HepG2 (cell line): ENCODE measurements at regions not wholly inside any gene's neighbourhood (a gene's known extent, or its start where the extent isn't known, plus 50 kb on each side); places are given as distances from the start of the nearest gene placed in this dataset.

Source experiments
- DPF2 ChIP-seq: sonication (generic); formaldehyde crosslinking; IDR thresholded peaks from 2 replicates; pipeline ENCODE4 v1.4.0; 2020; ENCODE audit warnings: mild to moderate bottlenecking, low read depth, missing genetic modification reagents, borderline replicate concordance
- ZNF235 ChIP-seq: sonication (generic); formaldehyde crosslinking; IDR thresholded peaks from 2 replicates; pipeline ENCODE4 v1.8.1; 2023; ENCODE audit warnings: mild to moderate bottlenecking, missing genetic modification reagents, borderline replicate concordance
- ZNF572 ChIP-seq: sonication (generic); formaldehyde crosslinking; IDR thresholded peaks from 2 replicates; pipeline ENCODE4 v1.5.1; 2020; ENCODE audit warnings: mild to moderate bottlenecking, missing genetic modification reagents
- ZNF652 ChIP-seq: IDR thresholded peaks from 2 replicates; pipeline ENCODE4 v1.6.1; 2016; ENCODE audit warnings: low read depth, borderline replicate concordance
- TF ChIP-seq, protein P1 (sequence below): sonication (generic); IDR thresholded peaks from 2 replicates; pipeline ENCODE4 v1.6.1; 2016; ENCODE audit warnings: low read depth, borderline replicate concordance

- TF ChIP-seq ZNF572 (CRISPR knock-in tag) (no peak), DPF2 (no peak), ZNF235 (CRISPR knock-in tag) (no peak), ZNF652 (CRISPR knock-in tag) (no peak)
- TF ChIP-seq, protein P1, sequence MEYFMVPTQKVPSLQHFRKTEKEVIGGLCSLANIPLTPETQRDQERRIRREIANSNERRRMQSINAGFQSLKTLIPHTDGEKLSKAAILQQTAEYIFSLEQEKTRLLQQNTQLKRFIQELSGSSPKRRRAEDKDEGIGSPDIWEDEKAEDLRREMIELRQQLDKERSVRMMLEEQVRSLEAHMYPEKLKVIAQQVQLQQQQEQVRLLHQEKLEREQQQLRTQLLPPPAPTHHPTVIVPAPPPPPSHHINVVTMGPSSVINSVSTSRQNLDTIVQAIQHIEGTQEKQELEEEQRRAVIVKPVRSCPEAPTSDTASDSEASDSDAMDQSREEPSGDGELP = no peak
Observed at GRCh38 chr4:85250852-85251251, 224.1 kb upstream of the ARHGAP24 start.
